ENCODE measurements at regions not wholly inside any gene's neighbourhood (a gene's known extent, or its start where the extent isn't known, plus 50 kb on each side); places are given as distances from the start of the nearest gene placed in this dataset.
"Not testable (repeated sequence)": the region's sequence is repeated elsewhere in the genome, so short reads cannot be mapped to it uniquely, and the experiment has no call there.

DNA sequence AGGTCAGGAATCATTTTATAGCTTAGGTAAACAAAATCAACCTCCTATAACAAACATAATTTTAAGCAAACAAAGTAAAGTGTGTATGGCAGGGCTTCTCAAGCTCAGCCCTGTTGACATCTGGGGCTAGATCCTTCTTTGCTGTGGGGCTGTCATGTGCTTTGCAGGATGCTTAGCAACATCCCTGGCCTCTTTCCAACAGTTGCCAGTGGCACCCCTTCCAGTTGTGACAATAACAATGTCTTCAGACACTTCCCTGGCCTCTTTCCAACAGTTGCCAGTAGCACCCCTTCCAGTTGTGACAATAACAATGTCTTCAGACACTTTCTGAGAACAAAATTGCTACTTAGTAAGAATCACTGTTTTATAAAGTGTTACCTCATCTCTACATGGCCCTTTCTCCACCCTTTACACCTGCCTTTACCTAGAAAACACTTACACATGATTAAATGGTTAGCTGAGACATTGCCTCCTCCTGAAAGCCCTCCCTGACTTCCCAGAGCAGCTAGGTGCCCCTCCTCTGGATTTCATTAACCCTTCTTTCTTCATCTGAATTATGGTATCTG lies 194.0 kb upstream of the LMCD1 start:
- no peak for DNase-seq (ENCODE audit: low spot score)

GRCh38 chr3:8311321-8311720 lies 190.3 kb upstream of the LMCD1 start:
- DNase-seq (ENCODE audit: low spot score), result no peak

DNA sequence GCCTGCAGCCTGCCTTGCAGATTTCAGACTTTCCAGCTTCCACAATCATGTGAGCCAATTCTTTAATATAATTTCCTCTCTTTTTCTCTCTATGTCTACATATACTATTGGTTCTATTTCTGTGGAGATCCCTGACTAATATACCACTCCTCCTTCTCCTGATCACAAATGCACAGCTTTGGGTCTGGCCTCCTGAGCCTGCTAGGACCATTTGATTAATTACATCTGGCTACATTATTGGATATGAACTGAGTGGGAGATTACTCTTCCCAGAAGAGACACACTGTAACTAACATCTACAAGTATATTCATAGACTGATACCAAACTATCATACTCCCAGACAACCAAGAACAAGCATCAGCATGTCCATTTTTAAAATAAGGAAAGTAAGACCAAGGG lies 188.9 kb upstream of the LMCD1 start:
- DNase-seq (ENCODE audit: low spot score), result no peak

DNA sequence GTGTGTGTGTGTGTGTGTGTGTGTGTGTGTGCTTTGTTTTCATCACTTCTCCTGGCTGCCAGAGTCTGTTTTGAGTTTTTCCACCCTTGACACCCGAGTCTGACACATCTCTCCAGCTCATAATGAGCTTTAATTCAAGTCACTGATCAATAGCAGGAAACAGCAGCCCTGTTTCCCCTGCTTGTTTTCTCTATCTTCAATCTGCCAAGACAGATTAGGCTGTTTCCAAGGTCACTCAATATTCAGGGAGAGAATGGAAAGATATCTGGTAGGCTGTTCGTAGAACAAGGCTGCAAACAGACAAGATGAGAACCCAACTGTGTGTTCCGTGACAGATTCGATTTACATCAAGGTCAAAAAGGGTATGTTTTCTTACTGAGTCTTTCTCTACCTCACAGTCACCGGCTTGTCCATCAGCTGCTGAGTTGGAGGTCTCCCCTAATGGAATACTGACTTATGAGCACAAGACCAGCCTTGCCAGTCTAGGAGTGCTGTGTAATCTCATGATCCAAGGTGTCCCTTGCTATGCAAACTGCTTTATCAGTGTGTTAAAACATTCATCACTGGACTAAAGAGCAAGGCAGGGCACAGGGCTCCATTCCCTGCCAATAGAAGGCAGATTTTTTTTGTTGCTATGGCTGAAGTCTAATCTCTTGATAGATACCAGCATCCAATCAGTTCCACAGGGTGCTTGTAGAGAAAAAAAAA lies 187.9 kb upstream of the LMCD1 start:
- no peak for DNase-seq (ENCODE audit: low spot score)

GRCh38 chr3:8315526-8315925 lies 186.1 kb upstream of the LMCD1 start:
- DNase-seq (ENCODE audit: low spot score), result not testable (repeated sequence)

GRCh38 chr3:8317661-8318649 lies 183.7 kb upstream of the LMCD1 start:
- peak; percentile 62 for DNase-seq (ENCODE audit: low spot score)

GRCh38 chr3:8319935-8320634 lies 181.5 kb upstream of the LMCD1 start:
- DNase-seq (ENCODE audit: low spot score), result peak; percentile 87

DNA sequence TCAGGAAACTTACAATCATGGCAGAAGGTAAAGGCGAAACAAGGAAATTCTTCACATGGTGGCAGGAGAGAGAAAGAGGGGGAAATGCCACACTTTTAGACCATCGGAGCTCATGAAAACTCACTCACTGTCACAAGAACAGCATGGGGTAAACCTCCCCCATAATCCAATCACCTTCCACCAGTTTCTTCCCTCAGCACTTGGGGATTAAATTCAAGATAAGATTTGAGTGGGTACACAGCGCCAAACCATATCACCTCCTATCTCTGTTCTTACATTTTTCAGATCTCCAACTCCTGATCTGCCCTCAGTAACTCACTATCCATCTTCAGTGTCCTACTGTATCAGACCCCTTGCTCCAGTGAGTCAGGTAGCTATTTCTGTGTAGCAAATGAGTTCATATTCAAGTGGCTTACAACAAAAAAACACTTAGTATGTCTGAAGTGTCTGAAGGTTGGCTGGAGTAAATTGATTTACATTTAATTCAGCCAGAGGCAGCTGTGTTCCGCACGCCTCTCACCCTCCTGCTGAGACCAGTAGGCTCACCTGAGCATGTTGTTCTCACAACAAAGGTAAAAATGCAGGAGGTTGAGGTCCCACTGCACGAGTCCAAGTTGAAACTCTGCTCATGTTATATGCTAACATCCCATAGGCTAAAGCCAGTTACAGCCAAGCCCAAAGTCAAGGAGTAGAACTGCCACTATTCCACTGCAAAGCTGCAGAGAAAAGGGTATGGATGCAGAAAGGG lies 180.7 kb upstream of the LMCD1 start:
- no peak for DNase-seq (ENCODE audit: low spot score)

GRCh38 chr3:8324747-8325146 lies 176.9 kb upstream of the LMCD1 start:
- peak; percentile 33 for DNase-seq (ENCODE audit: low spot score)

GRCh38 chr3:8325306-8325705 lies 176.3 kb upstream of the LMCD1 start:
- DNase-seq (ENCODE audit: low spot score), result no peak

DNA sequence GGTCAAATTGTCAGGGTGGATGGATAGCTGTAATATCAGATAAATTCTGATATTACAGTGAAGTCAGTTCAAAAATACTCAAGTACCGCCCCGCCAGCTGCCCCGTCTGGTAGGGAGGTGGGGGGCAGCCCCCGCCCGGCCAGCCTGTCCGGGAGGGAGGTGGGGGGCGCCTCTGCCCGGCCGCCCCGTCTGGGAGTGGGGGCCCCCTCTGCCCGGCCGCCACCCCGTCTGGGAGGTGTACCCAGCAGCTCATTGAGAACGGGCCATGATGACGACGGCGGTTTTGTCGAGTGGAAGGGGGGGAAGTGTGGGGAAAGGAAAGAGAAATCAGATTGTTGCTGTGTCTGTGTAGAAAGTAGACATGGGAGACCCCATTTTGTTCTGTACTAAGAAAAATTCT lies 175.8 kb upstream of the LMCD1 start:
- not testable (repeated sequence) for DNase-seq (ENCODE audit: low spot score)

- no peak for DNase-seq (ENCODE audit: low spot score)
Observed at GRCh38 chr3:8327739-8328138, 173.9 kb upstream of the LMCD1 start.

DNA sequence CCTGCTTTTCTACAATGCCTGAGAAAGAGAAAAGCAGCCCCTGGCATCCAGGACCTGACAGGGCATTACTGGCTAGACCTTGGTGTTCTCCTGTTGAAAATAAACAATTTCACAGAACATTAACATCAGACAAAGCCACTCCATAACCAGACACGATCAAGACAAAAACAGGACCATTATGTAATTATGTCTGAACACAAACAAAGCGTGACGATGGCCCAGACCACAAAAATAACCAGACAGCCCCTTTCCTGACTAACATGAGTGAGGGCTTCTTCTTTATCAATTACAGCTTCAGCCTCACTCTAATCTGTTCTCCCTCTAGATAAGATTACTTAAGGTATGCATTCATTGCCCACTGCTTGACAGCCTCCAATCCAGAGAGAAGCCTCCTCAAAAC lies 172.7 kb upstream of the LMCD1 start:
- no peak for DNase-seq (ENCODE audit: low spot score)

- no peak for DNase-seq (ENCODE audit: low spot score)
Observed at GRCh38 chr3:8329598-8329997, 172.0 kb upstream of the LMCD1 start.

- DNase-seq (ENCODE audit: low spot score), result no peak
Observed at GRCh38 chr3:8336456-8336855, 165.2 kb upstream of the LMCD1 start.

- no peak for DNase-seq (ENCODE audit: low spot score)
Observed at GRCh38 chr3:8338424-8338823, 163.2 kb upstream of the LMCD1 start.

DNA sequence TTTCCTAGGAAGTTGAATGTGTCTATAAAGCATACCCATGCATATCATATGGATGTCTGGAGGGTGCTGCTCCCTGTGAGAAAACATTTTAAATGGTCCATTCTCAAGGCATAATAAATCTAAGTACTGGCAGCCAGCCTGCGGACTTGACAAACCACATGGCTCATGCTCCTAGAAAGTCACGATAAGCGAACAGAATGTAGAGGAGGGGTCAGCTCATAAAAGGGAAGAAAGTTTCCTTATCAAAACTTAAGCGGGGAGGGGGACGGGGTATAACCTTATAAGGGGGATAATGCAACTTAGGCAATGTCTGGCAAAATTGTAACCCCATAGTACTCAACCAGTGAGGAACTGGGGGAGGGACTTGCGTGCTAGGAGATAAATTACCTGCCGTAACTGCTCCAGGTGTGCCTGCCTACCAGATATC lies 159.8 kb upstream of the LMCD1 start:
- no peak for DNase-seq (ENCODE audit: low spot score)

DNA sequence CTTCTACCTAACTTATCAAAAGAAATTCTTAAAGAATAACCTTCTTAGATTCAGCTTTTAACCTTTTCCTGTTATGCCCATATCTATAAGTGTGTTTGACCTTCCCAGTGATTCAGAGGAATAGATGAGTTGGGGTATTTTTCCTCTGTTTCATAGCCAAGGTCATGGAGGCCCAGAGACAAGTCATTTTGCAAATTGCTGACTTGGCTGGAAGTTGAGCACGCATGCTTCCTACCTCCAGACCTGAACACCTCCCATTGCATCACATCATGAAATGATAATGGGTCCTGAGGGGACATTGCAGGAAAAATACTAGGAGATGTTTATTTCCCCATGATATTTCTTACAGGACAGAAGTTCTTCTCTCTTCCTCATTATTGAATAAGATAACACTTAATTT lies 158.6 kb upstream of the LMCD1 start:
- DNase-seq (ENCODE audit: low spot score), result no peak

DNA sequence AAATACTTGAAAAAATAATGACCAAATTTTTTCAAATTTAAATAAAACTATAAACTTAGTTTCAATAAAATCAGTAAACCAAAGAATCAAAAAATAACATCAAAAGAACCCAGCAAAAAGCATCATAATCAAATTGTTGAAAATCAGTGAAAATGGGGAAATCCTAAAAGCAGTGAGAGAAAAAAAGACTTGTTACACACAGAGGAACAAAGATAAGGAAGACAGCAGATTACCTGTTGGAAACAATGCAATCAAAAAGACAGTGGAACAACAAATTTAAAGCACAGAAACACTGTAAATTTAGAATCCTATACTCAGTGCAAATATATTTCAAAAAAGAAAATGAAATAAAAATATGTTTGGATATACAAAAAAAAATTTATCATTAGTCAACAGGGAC lies 156.2 kb upstream of the LMCD1 start:
- DNase-seq (ENCODE audit: low spot score), result no peak

DNA sequence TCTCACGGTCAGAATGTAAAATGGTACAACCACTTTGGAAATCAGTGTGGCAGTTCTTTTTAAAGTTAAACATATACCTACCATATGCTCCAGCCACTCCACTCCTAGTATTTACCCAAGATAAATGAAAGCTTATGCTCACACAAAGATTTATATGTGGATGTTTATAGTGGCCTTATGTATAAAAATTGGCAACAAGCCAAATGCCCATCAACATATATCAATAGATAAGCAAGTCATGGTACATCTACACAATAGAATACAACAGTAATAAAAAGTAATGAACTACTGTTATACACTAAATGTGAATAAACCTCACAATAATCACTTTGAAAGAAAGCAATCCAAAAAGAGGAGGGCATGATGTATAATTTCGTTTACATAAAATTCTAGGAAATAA lies 153.5 kb upstream of the LMCD1 start:
- no peak for DNase-seq (ENCODE audit: low spot score)

DNA sequence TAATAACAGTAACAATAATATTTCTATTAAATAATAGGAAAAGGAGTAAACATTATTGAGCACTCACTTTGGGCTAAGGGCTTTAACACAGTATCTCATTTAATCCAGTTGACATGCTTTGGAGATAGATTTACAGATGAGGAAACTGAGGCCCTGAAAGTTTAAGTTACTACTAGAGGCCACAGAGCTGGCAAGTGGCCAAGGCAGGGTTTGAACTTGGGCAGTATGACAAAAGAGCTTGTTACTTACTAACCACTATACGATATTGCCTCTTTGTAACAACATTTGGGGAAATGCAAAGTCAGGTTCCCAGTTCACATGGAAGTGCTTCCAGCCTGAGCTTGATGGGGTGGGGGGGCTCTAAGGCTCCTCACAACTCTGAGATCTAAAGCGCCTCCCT lies 149.1 kb upstream of the LMCD1 start:
- no peak for DNase-seq (ENCODE audit: low spot score)

- no peak for DNase-seq (ENCODE audit: low spot score)
Observed at GRCh38 chr3:8353364-8353763, 148.3 kb upstream of the LMCD1 start.

Data from kidney tubule cell (primary cell).